GM23248 (cell line): ENCODE measurements at regions not wholly inside any gene's neighbourhood (a gene's known extent, or its start where the extent isn't known, plus 50 kb on each side); places are given as distances from the start of the nearest gene placed in this dataset.

Experiments
- DNase-seq: peaks from one replicate; pipeline ENCODE4 v3.0.0-alpha.2; 2015
- H2AFZ ChIP-seq: fragments of 200-600 bp; sonication (generic); 2 replicates; pipeline ENCODE4 v1.6.1; 2016; ENCODE audit warnings: antibody characterized with exemption
- H3F3A ChIP-seq: fragments of 200-600 bp; sonication (generic); 2 replicates; pipeline ENCODE4 v1.6.1; 2016; ENCODE audit warnings: mild to moderate bottlenecking, antibody characterized with exemption, mixed run types; ENCODE audit not compliant: insufficient read depth
- H3K27ac ChIP-seq: fragments of 200-600 bp; sonication (generic); 2 replicates; pipeline ENCODE4 v1.5.1; 2016; ENCODE audit warnings: mild to moderate bottlenecking
- H3K27me3 ChIP-seq: fragments of 200-600 bp; sonication (generic); replicated peaks from 2 replicates; pipeline ENCODE4 v1.6.1; 2016; ENCODE audit warnings: mild to moderate bottlenecking; ENCODE audit not compliant: insufficient read depth
- H3K36me3 ChIP-seq: fragments of 200-600 bp; sonication (generic); 2 replicates; pipeline ENCODE4 v1.6.1; 2016; ENCODE audit warnings: low read depth, mild to moderate bottlenecking
- H3K4me1 ChIP-seq: fragments of 200-600 bp; sonication (generic); 2 replicates; pipeline ENCODE4 v1.6.1; 2016; ENCODE audit warnings: mild to moderate bottlenecking; ENCODE audit not compliant: insufficient read depth
- H3K4me2 ChIP-seq: fragments of 200-600 bp; sonication (generic); one replicate; pipeline ENCODE4 v1.6.1; 2016; ENCODE audit warnings: mild to moderate bottlenecking; ENCODE audit not compliant: unreplicated experiment
- H3K4me3 ChIP-seq: fragments of 200-600 bp; sonication (generic); 2 replicates; pipeline ENCODE4 v1.5.1; 2016; ENCODE audit warnings: mild to moderate bottlenecking
- H3K79me2 ChIP-seq: fragments of 200-600 bp; sonication (generic); 2 replicates; pipeline ENCODE4 v1.6.1; 2016; ENCODE audit warnings: mild to moderate bottlenecking; ENCODE audit not compliant: insufficient read depth
- H3K9ac ChIP-seq: fragments of 200-600 bp; sonication (generic); 2 replicates; pipeline ENCODE4 v1.6.1; 2016; ENCODE audit warnings: mild to moderate bottlenecking
- H3K9me2 ChIP-seq: fragments of 200-600 bp; sonication (generic); 2 replicates; pipeline ENCODE4 v1.6.1; 2016; ENCODE audit warnings: mixed run types, mild to moderate bottlenecking, moderate library complexity; ENCODE audit not compliant: insufficient read depth
- H3K9me3 ChIP-seq: fragments of 200-600 bp; sonication (generic); one replicate; pipeline ENCODE4 v1.6.1; 2017; ENCODE audit warnings: low read depth
- H4K20me1 ChIP-seq: fragments of 200-600 bp; sonication (generic); 2 replicates; pipeline ENCODE4 v1.6.0; 2016; ENCODE audit not compliant: insufficient read depth
- EZH2 ChIP-seq: fragments of 200-600 bp; sonication (generic); IDR thresholded peaks from 2 replicates; pipeline ENCODE4 v1.6.1; 2018; ENCODE audit warnings: antibody characterized with exemption, mild to moderate bottlenecking; ENCODE audit not compliant: insufficient read depth, poor library complexity, severe bottlenecking
- EZH2phosphoT487 ChIP-seq: fragments of 200-600 bp; sonication (generic); IDR thresholded peaks from 2 replicates; pipeline ENCODE4 v1.6.1; 2018; ENCODE audit warnings: antibody characterized with exemption, moderate library complexity, mild to moderate bottlenecking, low read depth; ENCODE audit not compliant: insufficient read depth
- WGBS, 2 experiments: methylation state at CpG; one replicate each; pipeline ENCODE4 v1.1.6; 2015 to 2017; ENCODE audit warnings: low lambda C conversion rate in 2 of 2, low coverage in 1 of 2; ENCODE audit errors: missing lambda C conversion rate in 2 of 2; 5-methylcytosine and 5-hydroxymethylcytosine counted together
- in situ Hi-C: fragments of 300-500 bp; cut with MboI; formaldehyde crosslinking; loops from 2 replicates; pipeline ENCODE4 v1.15.0; 2020

GRCh38 chr4:37008199-37008598, 236.3 kb upstream of the NWD2 start:
- H3K4me1 ChIP-seq, result no peaks in the 10 kb centered on the region
- no peak overlapping the region for H3K27ac ChIP-seq
- no peaks in the 10 kb centered on the region for H3K27me3 ChIP-seq
- no peaks in the 10 kb centered on the region for H3K9me2 ChIP-seq
- no peak overlapping the region for H2AFZ ChIP-seq
- H3K4me2 ChIP-seq, result no peak overlapping the region
- no peak overlapping the region for H3K4me3 ChIP-seq
- no peaks in the 10 kb centered on the region for H3K79me2 ChIP-seq
- TF ChIP-seq EZH2 (no peak), EZH2phosphoT487 (no peak)
- no peak for DNase-seq
- no peaks in the 10 kb centered on the region for H3K36me3 ChIP-seq
- H3K9ac ChIP-seq, result no peak overlapping the region
- 0 to 3% methylated on average over 2 of the region's 2 CpGs for WGBS, 2 experiments
- no peaks in the 10 kb centered on the region for H3F3A ChIP-seq
- no peaks in the 10 kb centered on the region for H3K9me3 ChIP-seq
- H4K20me1 ChIP-seq, result no peaks in the 10 kb centered on the region
- in situ Hi-C loops, result loop anchor here (25.0 kb wide), 1 partner anchor 96 kb away; no protein-coding TSS in a partner anchor

- no peak for TF ChIP-seq EZH2phosphoT487
- no peak for TF ChIP-seq EZH2
- DNase-seq, result no peak
- Histone ChIP-seq H3K27ac (no peak overlapping the region), H4K20me1 (no peaks in the 10 kb centered on the region), H3K9me2 (no peaks in the 10 kb centered on the region), H3K9ac (no peak overlapping the region), H3F3A (no peaks in the 10 kb centered on the region), H3K79me2 (no peaks in the 10 kb centered on the region), H3K9me3 (no peaks in the 10 kb centered on the region), H3K36me3 (no peaks in the 10 kb centered on the region), H2AFZ (no peak overlapping the region), H3K4me2 (no peak overlapping the region), H3K4me1 (no peaks in the 10 kb centered on the region), H3K27me3 (no peaks in the 10 kb centered on the region), H3K4me3 (no peak overlapping the region)
- in situ Hi-C loops, result loop anchor here (25.0 kb wide), 1 partner anchor 102 kb away; no protein-coding TSS in a partner anchor
Observed at GRCh38 chr4:37014584-37014983, 230.0 kb upstream of the NWD2 start.

GRCh38 chr4:37015391-37015790, 229.2 kb upstream of the NWD2 start:
- Histone ChIP-seq H3K36me3 (no peaks in the 10 kb centered on the region), H2AFZ (no peak overlapping the region), H3K4me2 (no peak overlapping the region), H3K79me2 (no peaks in the 10 kb centered on the region), H3K27ac (no peak overlapping the region), H4K20me1 (no peaks in the 10 kb centered on the region), H3K9ac (no peak overlapping the region), H3K27me3 (no peaks in the 10 kb centered on the region), H3K9me2 (no peaks in the 10 kb centered on the region), H3K4me1 (no peaks in the 10 kb centered on the region), H3K9me3 (no peaks in the 10 kb centered on the region), H3F3A (no peaks in the 10 kb centered on the region), H3K4me3 (no peak overlapping the region)
- WGBS, 2 experiments, result 16 to 20% methylated on average over 2 of the region's 2 CpGs
- no peak for DNase-seq
- in situ Hi-C loops, result loop anchor here (25.0 kb wide), 1 partner anchor 103 kb away; no protein-coding TSS in a partner anchor
- no peak for TF ChIP-seq EZH2phosphoT487
- no peak for TF ChIP-seq EZH2

- no peak overlapping the region for H2AFZ ChIP-seq
- TF ChIP-seq EZH2, result no peak
- TF ChIP-seq EZH2phosphoT487, result no peak
- no peak for DNase-seq
- no peaks in the 10 kb centered on the region for H3K4me1 ChIP-seq
- no peaks in the 10 kb centered on the region for H3K9me2 ChIP-seq
- 0% methylated on average over 1 of the region's 1 CpG for WGBS, 2 experiments
- H3K4me2 ChIP-seq, result no peak overlapping the region
- H3K27ac ChIP-seq, result no peak overlapping the region
- in situ Hi-C loops, result loop anchor here (25.0 kb wide), 1 partner anchor 111 kb away; no protein-coding TSS in a partner anchor
- no peak overlapping the region for H3K9ac ChIP-seq
- no peak overlapping the region for H3K4me3 ChIP-seq
- H3K36me3 ChIP-seq, result no peaks in the 10 kb centered on the region
- no peaks in the 10 kb centered on the region for H3F3A ChIP-seq
- no peaks in the 10 kb centered on the region for H3K79me2 ChIP-seq
- peaks cover 4% of the 10 kb centered on the region for H3K9me3 ChIP-seq
- no peaks in the 10 kb centered on the region for H4K20me1 ChIP-seq
- H3K27me3 ChIP-seq, result no peaks in the 10 kb centered on the region
Observed at GRCh38 chr4:37023504-37023903, 221.0 kb upstream of the NWD2 start.

- Histone ChIP-seq H3K36me3 (no peaks in the 10 kb centered on the region), H3K9ac (no peak overlapping the region), H4K20me1 (no peaks in the 10 kb centered on the region), H3K4me2 (no peak overlapping the region), H3K27ac (no peak overlapping the region), H3K9me2 (no peaks in the 10 kb centered on the region), H2AFZ (no peak overlapping the region), H3K4me1 (no peaks in the 10 kb centered on the region), H3F3A (no peaks in the 10 kb centered on the region), H3K9me3 (peaks cover 4% of the 10 kb centered on the region), H3K4me3 (no peak overlapping the region), H3K27me3 (no peaks in the 10 kb centered on the region), H3K79me2 (no peaks in the 10 kb centered on the region)
- in situ Hi-C loops, result loop anchor here (25.0 kb wide), 1 partner anchor 112 kb away; no protein-coding TSS in a partner anchor
- no peak for DNase-seq
- no peak for TF ChIP-seq EZH2phosphoT487
Observed at GRCh38 chr4:37023996-37024395, 220.5 kb upstream of the NWD2 start.
